A673 (cell line): ENCODE measurements at regions not wholly inside any gene's neighbourhood (a gene's known extent, or its start where the extent isn't known, plus 50 kb on each side); places are given as distances from the start of the nearest gene placed in this dataset.

ENCODE experiments used
- BruUV-seq: library from RNA; stranded (reverse); fragments of 400-500 nt; replicated peaks from 2 replicates; lab custom pipeline; 2021; lab: Mats Ljungman, UMichigan
- CTCF ChIA-PET: fragments of 300-600 bp; sonication (Branson Sonifier 250); formaldehyde crosslinking; loops from one replicate; lab custom pipeline; 2022; ENCODE audit warnings: antibody characterized with exemption; lab: Charles Lee
- POLR2A ChIA-PET: fragments of 300-600 bp; sonication (Branson Sonifier 250); formaldehyde crosslinking; loops from one replicate; lab custom pipeline; 2022; ENCODE audit warnings: antibody characterized with exemption; ENCODE audit not compliant: low non-redundant PET; lab: Charles Lee
- DNase-seq: peaks from one replicate; pipeline ENCODE4 v3.0.0-alpha.2; 2015; ENCODE audit warnings: low spot score
- H3K27ac ChIP-seq: fragments of 200-600 bp; sonication (generic); 2 replicates; pipeline ENCODE4 v1.5.1; 2016; ENCODE audit warnings: mixed run types, low read depth, mild to moderate bottlenecking, mixed read lengths, antibody characterized with exemption, low read length; ENCODE audit not compliant: poor library complexity, severe bottlenecking
- H3K27me3 ChIP-seq: fragments of 200-600 bp; sonication (generic); replicated peaks from 2 replicates; pipeline ENCODE4 v1.6.1; 2017; ENCODE audit warnings: mixed run types, low read depth, mild to moderate bottlenecking, mixed read lengths, antibody characterized with exemption, low read length; ENCODE audit not compliant: insufficient read depth, poor library complexity
- H3K36me3 ChIP-seq: fragments of 200-600 bp; sonication (generic); 2 replicates; pipeline ENCODE4 v1.6.1; 2016; ENCODE audit warnings: mixed run types, mild to moderate bottlenecking, mixed read lengths, antibody characterized with exemption, low read length; ENCODE audit not compliant: insufficient read depth, poor library complexity, severe bottlenecking
- H3K4me1 ChIP-seq: fragments of 200-600 bp; sonication (generic); 2 replicates; pipeline ENCODE4 v1.6.1; 2017; ENCODE audit warnings: mixed run types, mild to moderate bottlenecking, mixed read lengths, antibody characterized with exemption, low read length; ENCODE audit not compliant: insufficient read depth, poor library complexity, severe bottlenecking
- H3K4me3 ChIP-seq: fragments of 200-600 bp; sonication (generic); 2 replicates; pipeline ENCODE4 v1.5.1; 2016; ENCODE audit warnings: low read depth, mixed run types, mild to moderate bottlenecking, mixed read lengths, low read length; ENCODE audit not compliant: poor library complexity, severe bottlenecking
- H3K9me3 ChIP-seq: fragments of 200-600 bp; sonication (generic); 2 replicates; pipeline ENCODE4 v1.6.1; 2016; ENCODE audit warnings: mixed run types, low read depth, mild to moderate bottlenecking, mixed read lengths, antibody characterized with exemption, low read length; ENCODE audit not compliant: poor library complexity, severe bottlenecking
- CTCF ChIP-seq: fragments of 300-800, 200-600 bp; sonication (generic); conservative IDR thresholded peaks from 2 replicates; pipeline ENCODE4 v1.5.1; 2017; ENCODE audit warnings: low read depth, mild to moderate bottlenecking, antibody characterized with exemption, low read length, moderate library complexity, mixed read lengths
- EZH2 ChIP-seq: fragments of 200-600 bp; sonication (generic); IDR thresholded peaks from 2 replicates; pipeline ENCODE4 v1.6.1; 2017; ENCODE audit warnings: borderline replicate concordance, low read depth, mild to moderate bottlenecking, mixed read lengths, antibody characterized with exemption, low read length; ENCODE audit not compliant: poor library complexity, severe bottlenecking
- intact Hi-C: fragments of 100-400 bp; cut with micrococcal nuclease; formaldehyde crosslinking; loops from one replicate; pipeline ENCODE4 v1.10.0; 2022; ENCODE audit not compliant: unreplicated experiment

- Histone ChIP-seq H3K36me3 (no peaks in the 10 kb centered on the region), H3K27ac (no peak overlapping the region), H3K4me3 (no peak overlapping the region), H3K4me1 (no peaks in the 10 kb centered on the region), H3K9me3 (no peaks in the 10 kb centered on the region), H3K27me3 (peaks cover 3% of the 10 kb centered on the region)
- no peak for TF ChIP-seq CTCF
- TF ChIP-seq EZH2 = no peak
- POLR2A ChIA-PET = no interaction called here
- CTCF ChIA-PET = no interaction called here
- BruUV-seq = no TSS peak
- intact Hi-C loops = no loop called here
- peak; percentile 28 for DNase-seq
Observed at GRCh38 chr22:49372530-49373288, 455.0 kb downstream of the BRD1 start.

GRCh38 chr22:49372111-49372529 lies 455.6 kb downstream of the BRD1 start:
- Histone ChIP-seq H3K27me3 (peaks cover 3% of the 10 kb centered on the region), H3K4me1 (no peaks in the 10 kb centered on the region), H3K9me3 (no peaks in the 10 kb centered on the region), H3K27ac (no peak overlapping the region), H3K4me3 (no peak overlapping the region), H3K36me3 (no peaks in the 10 kb centered on the region)
- TF ChIP-seq EZH2 = no peak
- no peak for TF ChIP-seq CTCF
- intact Hi-C loops = no loop called here
- BruUV-seq = no TSS peak
- no peak for DNase-seq
- POLR2A ChIA-PET = no interaction called here
- CTCF ChIA-PET = no interaction called here

- Histone ChIP-seq H3K36me3 (no peaks in the 10 kb centered on the region), H3K27ac (no peak overlapping the region), H3K4me1 (no peaks in the 10 kb centered on the region), H3K4me3 (no peak overlapping the region), H3K9me3 (no peaks in the 10 kb centered on the region), H3K27me3 (peaks cover under 1% of the 10 kb centered on the region)
- no TSS peak for BruUV-seq
- ChIA-PET CTCF (no interaction called here), POLR2A (no interaction called here)
- intact Hi-C loops = no loop called here
- TF ChIP-seq CTCF (no peak), EZH2 (no peak)
- DNase-seq = no peak
Observed at GRCh38 chr22:49371325-49372110, 456.2 kb downstream of the BRD1 start.
